Testis (tissue), 2 donors: ENCODE measurements at regions not wholly inside any gene's neighbourhood (a gene's known extent, or its start where the extent isn't known, plus 50 kb on each side); places are given as distances from the start of the nearest gene placed in this dataset.
A peak's percentile ranks its signal among the peaks of the same experiment; 100 is the strongest.

Experiments used
- DNase-seq: peaks from one replicate; pipeline ENCODE4 v3.0.0-alpha.2; 2019
- H3K27ac ChIP-seq, 2 donors: fragments of 200-600 bp; sonication (generic); one replicate each; pipeline ENCODE4 v1.5.1; 2019
- H3K27me3 ChIP-seq: fragments of 200-600 bp; sonication (generic); one replicate; pipeline ENCODE4 v1.5.1; 2019
- H3K36me3 ChIP-seq: fragments of 200-600 bp; sonication (generic); one replicate; pipeline ENCODE4 v1.5.1; 2017; ENCODE audit warnings: low read depth; ENCODE audit errors: missing control alignments
- H3K4me1 ChIP-seq: fragments of 200-600 bp; sonication (generic); one replicate; pipeline ENCODE4 v1.5.1; 2019
- H3K4me3 ChIP-seq, 2 donors: fragments of 200-600 bp; sonication (generic); one replicate each; pipeline ENCODE4 v1.5.1; 2017 to 2019
- H3K9me3 ChIP-seq: fragments of 200-600 bp; sonication (generic); one replicate; pipeline ENCODE4 v1.5.1; 2017
- POLR2A ChIP-seq: fragments of 450-650 bp; IDR thresholded peaks from one replicate; pipeline ENCODE4 v1.6.1; 2017; ENCODE audit warnings: antibody characterized with exemption, mild to moderate bottlenecking, moderate library complexity
- WGBS, 2 donors: methylation state at CpG; one replicate each; pipeline ENCODE4 v1.1.5; 2018; 5-methylcytosine and 5-hydroxymethylcytosine counted together
- intact Hi-C: fragments of 100-400 bp; cut with DNase I; formaldehyde crosslinking; loops from one replicate; pipeline ENCODE4 v1.15.1; 2023; ENCODE audit warnings: low total_unique reads
- TF ChIP-seq, protein P1 (sequence below), 3 experiments: fragments of 450-650 bp in 2 of 3; fragments of 200-600 bp in 1 of 3; sonication (generic) in 1 of 3; IDR thresholded peaks; one replicate each; pipeline ENCODE4 v1.5.1; 2016 to 2019; ENCODE audit warnings: antibody characterized with exemption in 3 of 3, mild to moderate bottlenecking in 2 of 3, moderate library complexity in 1 of 3

DNA sequence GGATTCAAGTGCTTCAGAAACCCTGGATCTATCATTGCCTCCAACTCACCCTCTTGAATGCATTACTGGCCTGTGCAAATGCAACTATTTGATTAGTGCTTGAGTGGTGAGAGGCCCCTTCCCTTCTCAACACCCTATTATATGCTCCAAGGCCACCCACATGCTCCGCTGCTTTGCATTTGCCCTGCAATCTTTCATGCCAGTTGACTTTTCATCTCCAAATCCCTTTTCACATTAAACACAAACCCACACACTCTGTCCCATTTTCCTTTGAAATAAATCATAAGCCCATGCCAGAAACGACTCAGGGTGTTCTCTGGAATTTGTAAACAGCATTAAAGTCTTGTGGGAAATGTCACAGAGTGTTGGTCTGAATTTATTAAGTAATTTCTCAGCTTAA is 78.9 kb upstream of the CTTNBP2NL start:
- H3K4me1 ChIP-seq = no peaks in the 10 kb centered on the region
- TF ChIP-seq, protein P1, sequence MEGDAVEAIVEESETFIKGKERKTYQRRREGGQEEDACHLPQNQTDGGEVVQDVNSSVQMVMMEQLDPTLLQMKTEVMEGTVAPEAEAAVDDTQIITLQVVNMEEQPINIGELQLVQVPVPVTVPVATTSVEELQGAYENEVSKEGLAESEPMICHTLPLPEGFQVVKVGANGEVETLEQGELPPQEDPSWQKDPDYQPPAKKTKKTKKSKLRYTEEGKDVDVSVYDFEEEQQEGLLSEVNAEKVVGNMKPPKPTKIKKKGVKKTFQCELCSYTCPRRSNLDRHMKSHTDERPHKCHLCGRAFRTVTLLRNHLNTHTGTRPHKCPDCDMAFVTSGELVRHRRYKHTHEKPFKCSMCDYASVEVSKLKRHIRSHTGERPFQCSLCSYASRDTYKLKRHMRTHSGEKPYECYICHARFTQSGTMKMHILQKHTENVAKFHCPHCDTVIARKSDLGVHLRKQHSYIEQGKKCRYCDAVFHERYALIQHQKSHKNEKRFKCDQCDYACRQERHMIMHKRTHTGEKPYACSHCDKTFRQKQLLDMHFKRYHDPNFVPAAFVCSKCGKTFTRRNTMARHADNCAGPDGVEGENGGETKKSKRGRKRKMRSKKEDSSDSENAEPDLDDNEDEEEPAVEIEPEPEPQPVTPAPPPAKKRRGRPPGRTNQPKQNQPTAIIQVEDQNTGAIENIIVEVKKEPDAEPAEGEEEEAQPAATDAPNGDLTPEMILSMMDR (IDR thresholded peaks at IDR 0.05) = no peak
- no peak for TF ChIP-seq POLR2A
- no peaks in the 10 kb centered on the region for H3K9me3 ChIP-seq
- H3K27me3 ChIP-seq = no peaks in the 10 kb centered on the region
- intact Hi-C loops = no loop called here
- H3K27ac ChIP-seq = no peak overlapping the region
- no peaks in the 10 kb centered on the region for H3K36me3 ChIP-seq
- no peak overlapping the region for H3K4me3 ChIP-seq
- WGBS, 2 donors = 39 to 58% methylated on average over 2 of the region's 2 CpGs
- DNase-seq = no peak

DNA sequence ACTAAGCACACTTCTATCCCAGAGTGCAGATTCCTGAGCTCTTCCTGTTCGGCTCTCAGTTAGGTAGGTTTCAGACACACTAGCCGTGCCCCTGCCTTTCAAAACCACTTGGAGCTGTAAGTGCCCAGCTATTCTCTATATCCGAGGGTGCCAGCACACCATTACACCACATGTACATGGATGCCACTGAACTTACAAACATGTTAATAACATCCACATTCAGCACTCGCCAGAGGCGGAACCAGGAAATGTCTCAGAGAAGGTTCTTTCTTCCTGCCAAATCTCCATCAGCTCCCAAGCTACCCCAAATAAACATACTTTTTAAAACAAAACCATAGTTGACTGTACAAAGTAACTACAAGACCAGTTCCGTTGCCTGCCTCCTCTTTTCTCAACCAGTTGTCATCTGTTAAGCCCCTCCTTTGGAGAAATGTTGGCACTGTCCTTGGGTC is 78.4 kb upstream of the CTTNBP2NL start:
- no peaks in the 10 kb centered on the region for H3K4me1 ChIP-seq
- DNase-seq = no peak
- TF ChIP-seq, protein P1 (IDR thresholded peaks at IDR 0.05) = no peak
- no peak for TF ChIP-seq POLR2A
- H3K9me3 ChIP-seq = no peaks in the 10 kb centered on the region
- no peaks in the 10 kb centered on the region for H3K36me3 ChIP-seq
- H3K4me3 ChIP-seq = no peak overlapping the region
- H3K27ac ChIP-seq = peak overlapping the region in 1 of 2 donors; percentile 6
- WGBS, 2 donors = 72 to 74% methylated on average over 6 of the region's 6 CpGs
- intact Hi-C loops = no loop called here
- H3K27me3 ChIP-seq = no peaks in the 10 kb centered on the region

DNA sequence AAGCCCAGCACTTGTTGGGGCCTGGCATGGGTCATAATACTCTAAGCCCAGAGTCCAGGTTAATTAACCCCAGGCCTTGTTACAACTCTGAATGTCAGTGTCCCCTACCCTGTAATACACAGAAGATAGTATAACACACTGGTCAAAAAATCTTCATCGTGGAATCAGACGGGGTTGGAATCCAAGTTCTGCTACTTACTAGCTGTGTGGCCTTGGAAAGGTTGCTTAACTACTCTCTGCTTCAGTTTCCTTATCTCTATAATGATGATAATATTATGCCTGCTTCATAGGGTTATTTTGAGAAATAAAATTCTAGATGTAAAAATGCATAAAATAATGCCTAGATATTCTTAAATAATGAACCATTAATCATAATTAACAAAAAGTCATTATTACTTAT is 77.8 kb upstream of the CTTNBP2NL start:
- DNase-seq = no peak
- no peaks in the 10 kb centered on the region for H3K36me3 ChIP-seq
- H3K4me1 ChIP-seq = no peaks in the 10 kb centered on the region
- TF ChIP-seq, protein P1 (IDR thresholded peaks at IDR 0.05) = no peak
- TF ChIP-seq POLR2A = no peak
- 32 to 40% methylated on average over 2 of the region's 2 CpGs for WGBS, 2 donors
- H3K27me3 ChIP-seq = no peaks in the 10 kb centered on the region
- intact Hi-C loops = no loop called here
- no peak overlapping the region for H3K4me3 ChIP-seq
- peak overlapping the region in 1 of 2 donors; percentile 6 for H3K27ac ChIP-seq
- H3K9me3 ChIP-seq = no peaks in the 10 kb centered on the region

DNA sequence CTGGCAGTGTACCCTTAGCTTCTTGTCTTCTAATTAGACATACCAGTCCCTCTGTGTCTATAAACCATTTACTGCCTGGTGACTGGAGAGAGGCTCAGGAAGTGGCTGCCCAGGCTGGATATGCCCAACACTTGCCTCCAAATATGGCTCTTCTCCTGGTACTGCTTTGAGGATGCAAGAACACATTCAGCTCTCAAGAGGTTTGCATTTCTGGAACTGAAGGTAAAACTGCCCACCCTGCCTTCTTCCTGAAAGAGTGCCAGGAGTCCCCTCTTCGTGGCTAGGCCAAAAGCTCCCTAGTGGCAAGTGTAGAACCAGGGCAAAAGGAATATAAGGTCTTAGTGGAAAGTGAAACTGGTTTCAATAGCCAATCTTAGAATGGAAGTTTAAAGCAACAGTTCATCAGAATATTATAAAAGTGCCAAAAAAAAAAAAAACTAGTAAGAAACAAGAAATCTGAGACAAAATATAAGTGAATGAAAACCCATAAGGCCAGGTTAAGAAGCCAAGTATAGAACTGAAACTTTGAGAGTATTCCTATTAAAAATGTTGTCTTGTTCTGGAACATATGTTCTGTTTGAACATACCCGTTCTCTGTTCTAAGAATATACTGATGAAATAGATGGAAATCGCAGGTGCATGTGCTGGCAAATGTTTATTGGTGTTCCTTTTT is 77.2 kb upstream of the CTTNBP2NL start:
- Histone ChIP-seq H3K4me3 (no peak overlapping the region), H3K27me3 (no peaks in the 10 kb centered on the region), H3K36me3 (no peaks in the 10 kb centered on the region), H3K27ac (no peak overlapping the region), H3K9me3 (no peaks in the 10 kb centered on the region), H3K4me1 (no peaks in the 10 kb centered on the region)
- TF ChIP-seq, protein P1 (IDR thresholded peaks at IDR 0.05) = no peak
- no peak for TF ChIP-seq POLR2A
- WGBS, 2 donors = 77 to 84% methylated on average over 3 of the region's 3 CpGs
- intact Hi-C loops = no loop called here
- DNase-seq = no peak
